CD4-positive, alpha-beta T cell treated with Interleukin-10 for 1 hour (primary cell): ENCODE measurements at regions not wholly inside any gene's neighbourhood (a gene's known extent, or its start where the extent isn't known, plus 50 kb on each side); places are given as distances from the start of the nearest gene placed in this dataset.

Source experiments
- DNase-seq: peaks from one replicate; pipeline ENCODE4 v3.0.0-alpha.2; 2020

DNA sequence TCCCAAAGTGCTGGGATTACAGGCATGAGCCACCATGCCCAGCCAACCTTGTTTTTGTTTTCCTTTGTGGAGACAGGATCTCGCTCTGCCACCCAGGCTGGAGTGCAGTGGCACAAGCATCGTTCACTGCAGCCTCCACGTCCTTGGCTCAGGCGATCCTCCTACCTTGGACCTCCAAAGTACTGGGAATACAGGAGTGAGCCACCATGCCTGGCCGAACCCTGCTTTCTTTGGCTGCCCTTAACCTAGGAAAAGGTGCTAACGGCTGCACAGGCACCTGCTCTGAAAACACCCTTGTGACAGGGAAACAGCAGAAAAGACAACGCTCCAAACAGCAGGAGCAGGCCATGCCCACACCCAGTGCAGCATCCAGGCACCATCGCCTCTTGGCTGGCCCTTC is 71.9 kb downstream of the OAT start:
- DNase-seq: no peak

DNA sequence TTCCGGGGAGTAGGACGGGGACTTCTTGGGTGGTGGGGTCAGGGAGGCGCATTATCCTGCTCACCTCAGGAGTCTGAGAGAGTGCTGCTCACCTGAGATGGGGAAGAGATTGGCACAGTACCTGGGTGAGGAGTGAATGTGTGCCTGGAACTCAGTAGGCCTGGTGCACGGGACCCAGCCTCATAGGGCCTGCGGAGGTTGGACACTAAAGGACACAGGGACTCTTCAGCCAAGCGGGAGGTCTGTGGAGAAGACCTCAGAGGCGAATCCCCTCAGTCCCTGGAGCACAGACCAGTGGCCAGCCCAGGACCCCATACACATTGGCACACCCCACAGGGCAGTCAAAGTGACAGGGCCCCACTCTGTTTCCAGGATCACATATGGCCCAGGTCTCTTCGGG is 73.2 kb downstream of the OAT start:
- no peak for DNase-seq

DNA sequence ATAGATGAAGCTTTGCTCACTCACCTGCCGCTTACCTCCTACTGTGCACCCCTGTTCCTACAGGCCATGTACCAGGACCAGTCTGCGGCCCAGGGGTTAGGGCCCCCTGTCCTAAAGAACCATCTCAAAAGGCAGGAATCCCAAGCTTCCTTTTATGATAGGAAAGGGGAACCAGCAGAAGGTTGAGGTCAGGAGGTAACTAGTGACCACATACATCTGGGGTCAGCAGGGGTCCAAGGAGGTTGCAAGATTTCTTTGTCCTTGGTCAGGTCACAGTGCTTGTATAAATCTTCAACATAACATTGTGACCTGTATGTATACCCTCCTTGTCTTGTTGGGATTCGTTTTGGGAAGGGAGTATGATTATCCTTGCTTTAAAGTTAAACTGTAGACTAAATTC is 73.8 kb downstream of the OAT start:
- no peak for DNase-seq

DNA sequence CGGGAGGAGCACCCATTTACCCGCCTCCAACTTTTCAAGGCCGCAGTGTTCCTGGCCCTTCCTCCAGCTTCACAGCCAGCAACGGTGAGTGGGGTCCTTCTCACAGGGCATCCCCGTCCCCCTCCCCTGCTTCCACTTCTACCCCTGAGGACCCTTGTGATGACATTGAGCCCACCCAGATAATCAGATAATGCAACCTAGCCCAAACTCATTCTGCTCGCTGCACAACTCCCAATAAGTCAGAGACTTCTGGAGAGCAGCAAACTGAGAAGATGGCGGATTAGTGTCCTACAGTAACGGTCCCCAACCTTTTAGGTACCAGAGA is 74.5 kb downstream of the OAT start:
- no peak for DNase-seq

DNA sequence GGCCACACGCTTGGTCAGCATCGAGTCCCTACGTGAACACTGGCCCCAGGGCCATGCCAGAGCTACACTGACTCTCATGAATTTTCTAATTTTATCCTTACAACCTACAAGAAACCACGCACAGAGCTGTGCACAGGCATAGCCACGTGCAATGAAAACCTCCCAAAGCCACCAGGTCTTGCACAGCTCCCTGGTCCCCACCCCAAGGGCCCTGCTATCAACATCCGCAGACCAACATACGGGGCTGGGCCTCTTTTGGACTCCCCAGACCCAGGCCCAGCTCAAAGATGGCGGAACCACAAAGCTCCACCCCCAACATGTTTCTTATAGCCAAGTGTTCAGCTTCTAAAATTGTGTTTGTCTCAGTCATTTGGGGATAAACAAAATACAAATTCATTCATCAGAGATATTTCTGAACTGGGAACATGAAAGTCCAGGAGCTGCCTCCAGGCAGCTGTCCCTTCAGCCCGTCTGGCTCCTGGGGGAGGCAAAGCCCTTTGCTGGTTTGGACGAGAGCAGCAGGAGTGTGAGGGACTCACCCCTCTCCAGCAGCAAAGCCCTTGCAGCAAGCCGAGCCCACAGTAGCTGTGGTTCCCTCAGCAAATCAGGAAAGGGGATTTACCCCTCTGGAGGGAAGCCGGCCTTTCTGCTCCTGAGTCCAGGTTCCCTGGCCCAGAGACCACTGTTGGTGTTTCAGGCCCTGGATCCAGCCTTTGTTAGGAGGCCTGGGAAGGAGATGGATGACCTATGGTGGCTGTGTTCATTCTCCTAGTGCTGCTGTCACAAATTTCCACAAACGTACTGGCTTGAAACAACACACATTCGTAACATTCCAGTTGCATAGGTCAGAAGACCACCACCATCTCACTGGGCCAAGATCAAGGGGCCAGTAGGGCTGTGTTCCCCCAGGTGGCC is 75.1 kb downstream of the OAT start:
- DNase-seq: no peak

DNA sequence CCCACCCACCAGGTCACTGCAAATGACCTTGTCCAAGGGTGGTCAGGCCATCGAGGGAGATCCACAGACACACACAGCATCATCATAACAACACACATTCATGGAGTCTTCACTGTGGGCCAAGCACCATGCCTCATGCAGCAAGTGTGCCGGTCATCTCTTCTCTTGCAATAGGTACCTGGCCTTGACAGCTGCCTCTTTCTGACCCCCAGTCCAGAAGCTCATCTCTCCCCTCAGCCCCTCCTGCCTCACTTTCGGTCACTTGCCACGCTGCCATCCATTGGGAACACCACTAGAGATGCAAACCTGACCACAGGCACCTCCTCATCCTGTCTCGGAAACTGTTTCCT is 75.9 kb downstream of the OAT start:
- DNase-seq: no peak

DNA sequence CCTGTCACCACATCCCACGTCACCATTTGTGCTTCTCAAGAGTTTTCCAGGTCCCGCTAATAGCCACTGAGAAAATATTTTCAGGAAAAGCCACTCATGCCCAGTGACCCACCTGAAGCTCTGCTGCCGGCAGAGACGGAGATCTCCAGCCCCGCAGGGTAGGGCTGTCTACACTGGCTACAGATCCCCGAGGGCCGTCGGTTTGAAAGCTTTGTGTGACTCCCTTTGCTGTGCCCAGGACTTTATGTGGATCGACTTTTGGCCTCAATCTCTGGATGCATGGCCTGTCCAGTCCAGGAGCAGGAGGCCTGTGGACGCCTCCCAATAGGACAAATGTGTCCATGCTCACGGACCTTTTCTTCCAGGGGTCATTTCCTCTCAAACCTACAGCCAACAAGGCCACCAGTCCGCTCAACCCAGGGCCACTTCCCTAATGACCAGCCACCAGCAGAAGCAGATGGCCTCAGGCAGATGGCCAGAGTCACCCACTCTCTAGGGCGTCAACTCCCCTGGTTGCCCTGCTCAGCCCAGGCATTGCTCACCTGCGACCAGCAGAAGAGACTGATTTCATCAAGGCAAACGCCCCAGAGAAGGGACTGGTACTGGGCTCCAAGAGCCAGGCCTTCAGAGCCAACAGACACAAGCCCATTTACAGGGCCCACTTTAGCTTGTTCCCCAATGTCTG is 76.4 kb downstream of the OAT start:
- no peak for DNase-seq

DNA sequence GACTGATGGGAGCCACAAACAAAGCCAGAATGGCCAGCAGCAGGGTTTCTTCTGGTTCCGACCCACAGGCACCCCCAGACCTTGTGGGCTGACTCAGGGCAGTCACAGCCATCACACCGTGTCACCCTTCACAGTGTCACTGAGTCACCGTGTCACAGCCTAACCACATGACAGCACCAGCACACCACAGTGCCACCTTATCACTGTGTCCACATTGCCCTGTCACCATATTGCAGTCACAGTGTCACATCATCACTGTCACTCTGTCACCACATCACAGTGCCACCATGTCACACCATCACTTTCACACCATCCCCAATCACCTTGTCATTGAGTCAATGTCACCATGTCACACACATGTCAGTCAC is 77.0 kb downstream of the OAT start:
- peak; percentile 4 for DNase-seq

DNA sequence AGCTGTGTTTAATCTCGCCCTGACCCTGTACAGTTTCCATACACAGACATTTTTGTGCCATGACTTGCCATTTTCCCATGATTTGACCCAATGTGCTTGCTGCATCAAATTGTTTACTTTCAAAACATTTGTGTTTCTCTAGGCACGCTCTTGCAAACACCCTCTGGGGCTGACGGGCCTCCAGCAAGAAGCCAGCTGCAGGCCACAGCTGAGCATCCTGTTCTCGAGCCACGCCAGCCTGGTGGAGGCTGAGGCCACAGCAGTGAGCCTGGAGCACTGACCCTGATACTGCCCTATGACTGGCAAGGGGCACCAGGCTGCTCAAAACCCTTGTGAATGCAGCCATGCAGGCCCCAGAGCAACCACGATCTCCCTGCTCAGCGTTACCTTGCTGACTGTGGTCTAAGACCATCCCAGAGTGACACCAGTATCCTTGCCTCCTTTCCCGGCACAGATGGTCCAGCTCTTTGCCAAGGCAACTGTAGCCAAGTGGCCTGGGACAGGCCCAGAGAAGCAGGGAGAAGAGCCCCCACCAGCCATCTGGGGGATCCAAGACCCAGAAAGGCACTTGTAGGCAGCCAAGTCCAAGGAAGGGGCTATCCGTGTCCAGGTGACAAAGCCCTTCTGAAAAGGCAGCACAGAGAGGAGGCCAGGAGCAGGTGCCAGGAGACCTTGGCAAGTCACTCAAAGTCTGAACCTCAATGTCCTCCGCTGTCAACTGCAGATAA is 78.5 kb downstream of the OAT start:
- DNase-seq: no peak

DNA sequence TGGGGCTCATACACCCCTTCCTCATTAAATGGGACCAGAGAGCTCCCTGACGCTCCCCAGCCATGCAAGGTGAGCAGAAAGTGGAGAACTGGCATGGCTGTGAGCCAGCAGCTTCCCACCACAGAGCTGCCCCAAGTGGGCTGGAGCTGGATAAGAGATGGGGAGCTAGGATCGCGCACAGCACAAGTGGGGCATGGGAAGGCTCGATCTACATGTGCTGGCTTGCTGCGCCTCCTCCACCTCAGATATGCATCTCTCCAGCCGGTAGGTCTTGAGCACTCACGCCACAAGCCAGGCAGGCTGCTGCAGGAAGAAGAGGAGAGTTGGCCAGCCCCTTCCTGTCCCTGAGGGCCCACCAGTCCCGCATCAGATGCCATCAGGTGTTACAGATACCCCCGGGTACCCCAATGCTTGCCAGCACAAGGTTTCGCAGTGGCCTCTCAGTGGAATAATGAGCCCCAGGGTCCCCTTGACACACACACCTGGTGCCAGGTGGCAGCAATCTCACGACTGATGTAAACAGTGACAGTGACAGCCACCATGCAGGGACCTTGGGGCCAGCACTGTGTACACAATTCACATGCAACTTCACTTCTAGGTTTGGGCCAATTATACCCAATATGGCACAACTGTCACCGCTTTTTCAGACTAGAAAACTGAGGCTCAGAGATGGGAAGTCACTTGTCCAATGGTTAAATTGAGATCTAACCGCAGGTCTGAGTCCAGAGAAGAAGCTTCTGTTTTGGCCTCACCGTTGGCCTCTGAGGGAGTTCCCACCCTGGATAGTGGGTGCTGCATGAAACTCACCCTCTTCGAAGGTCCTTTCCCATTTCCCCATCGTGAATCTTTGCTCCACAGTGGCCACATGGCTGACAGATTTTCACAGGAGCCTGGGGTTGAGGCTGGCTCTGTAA is 79.3 kb downstream of the OAT start:
- no peak for DNase-seq

DNA sequence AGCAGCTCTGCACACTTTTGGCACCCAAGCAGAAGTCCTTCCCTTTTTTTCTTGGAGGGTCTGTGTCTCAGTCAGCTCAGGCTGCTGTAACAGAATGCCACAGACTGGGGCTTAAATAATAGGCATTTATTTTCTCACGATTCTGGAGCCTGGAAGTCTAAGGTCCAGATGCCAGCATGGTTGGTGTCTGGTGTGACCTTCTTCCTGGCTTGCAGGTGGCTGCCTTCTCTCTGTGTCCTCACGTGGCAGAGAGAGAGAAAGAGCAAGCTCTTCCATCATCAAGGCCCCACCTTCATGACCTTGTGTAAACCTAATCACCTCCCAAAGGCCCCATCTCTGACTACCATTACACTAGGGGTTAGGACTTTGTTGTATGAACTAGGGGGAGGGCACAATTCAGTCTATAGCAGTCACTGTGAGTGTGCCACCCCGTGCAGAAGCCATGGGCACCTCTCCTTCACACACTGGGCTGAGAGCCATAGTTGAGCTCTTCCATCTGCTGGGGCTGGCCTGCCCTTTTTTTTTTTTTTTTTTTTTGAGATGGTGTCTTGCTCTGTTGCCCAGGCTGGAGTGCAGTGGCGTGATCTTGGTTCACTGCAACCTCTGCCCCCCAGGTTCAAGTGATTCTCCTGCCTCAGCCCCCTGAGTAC is 80.3 kb downstream of the OAT start:
- no peak for DNase-seq

DNA sequence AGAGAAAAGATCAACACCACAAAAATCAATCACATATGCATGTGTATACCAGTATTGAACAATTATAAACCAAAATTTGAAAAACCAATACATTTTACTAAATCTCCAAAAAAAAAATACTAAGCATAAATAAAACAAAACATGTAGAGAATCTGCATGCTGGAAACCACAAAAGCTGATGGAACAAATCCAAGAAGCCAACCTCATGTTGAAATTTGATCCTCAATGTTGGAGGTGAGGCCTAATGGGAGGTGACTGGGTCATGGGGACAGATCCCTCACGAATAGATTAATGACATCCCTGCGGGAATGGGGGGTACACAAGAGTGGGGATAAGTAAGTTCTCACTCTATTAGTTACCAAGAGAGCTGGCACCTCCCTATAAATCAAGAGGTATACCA is 82.5 kb downstream of the OAT start:
- no peak for DNase-seq

DNA sequence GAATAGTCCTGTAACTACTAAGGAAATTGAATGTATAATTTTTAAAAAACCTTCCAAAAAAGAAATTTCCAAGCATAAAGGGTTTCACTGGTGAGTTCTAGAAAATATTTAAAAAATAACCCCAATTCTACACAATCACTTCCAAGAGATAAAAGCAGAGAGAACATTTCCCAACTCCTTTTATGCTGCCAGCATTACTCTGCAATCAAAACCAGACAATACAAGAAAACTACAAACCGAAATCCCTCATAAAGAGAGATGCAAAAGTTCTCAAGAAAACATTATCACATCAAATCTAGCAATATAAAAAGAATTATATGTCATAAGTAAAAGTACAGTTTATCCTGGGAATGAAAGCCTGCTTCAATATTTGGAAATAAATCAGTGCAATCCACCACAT is 84.8 kb downstream of the OAT start:
- no peak for DNase-seq

DNA sequence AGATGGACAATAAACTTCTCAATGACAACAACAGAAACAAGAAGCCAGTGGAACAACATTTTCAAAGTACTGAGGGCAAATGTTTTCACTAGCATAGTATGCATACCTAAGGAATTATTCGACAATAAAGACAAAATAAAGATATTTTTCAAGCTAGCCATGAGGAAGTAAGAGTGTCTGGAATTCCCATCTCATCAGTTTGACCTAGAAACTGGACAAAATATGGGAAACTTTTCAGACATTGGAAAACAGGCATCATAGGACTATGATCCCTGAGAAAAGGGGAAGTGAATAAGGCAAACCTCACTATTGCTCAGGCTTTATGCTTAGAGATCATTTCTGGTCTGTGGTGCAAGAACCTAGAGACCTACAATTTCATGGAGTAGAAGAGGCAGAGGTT is 86.3 kb downstream of the OAT start:
- no peak for DNase-seq

DNA sequence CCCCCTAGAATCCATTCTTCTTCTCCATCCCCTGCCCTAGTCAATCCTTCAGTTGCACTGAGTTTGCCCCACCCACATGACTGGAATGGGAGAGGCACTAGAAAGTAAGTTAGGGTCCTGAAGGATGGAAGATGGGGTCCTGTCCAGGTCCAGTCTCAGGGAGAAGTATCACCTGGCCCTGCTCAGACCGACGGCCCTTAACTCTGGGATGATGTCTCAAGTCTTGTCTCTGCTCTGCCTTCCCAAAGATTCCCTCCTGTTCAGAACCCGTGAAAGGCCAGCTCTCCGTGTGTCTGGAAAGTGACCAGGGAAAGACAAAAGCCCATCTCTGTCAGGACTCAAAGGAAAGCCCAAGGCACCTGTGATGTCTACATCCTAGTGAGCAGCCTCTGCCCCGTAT is 88.8 kb downstream of the OAT start:
- no peak for DNase-seq

DNA sequence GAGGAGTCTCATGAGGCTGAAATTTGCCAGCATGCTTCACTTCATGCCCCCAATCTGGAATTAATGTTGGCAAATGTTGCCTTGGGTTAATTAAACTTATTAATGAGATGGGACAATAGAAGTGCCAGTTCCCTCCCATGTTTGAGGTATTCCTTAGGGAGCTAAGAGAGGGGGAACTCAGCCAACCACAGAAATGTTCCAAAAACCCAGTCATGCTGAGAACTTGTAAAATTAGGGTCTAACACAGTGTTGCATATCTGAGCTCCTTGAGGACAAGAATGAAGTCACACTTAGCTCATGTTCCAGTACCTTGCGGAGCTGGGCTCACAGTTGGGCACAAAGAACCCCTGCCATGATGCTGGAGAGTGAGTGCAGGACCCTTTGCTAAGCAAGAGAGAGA is 89.4 kb downstream of the OAT start:
- DNase-seq: no peak

DNA sequence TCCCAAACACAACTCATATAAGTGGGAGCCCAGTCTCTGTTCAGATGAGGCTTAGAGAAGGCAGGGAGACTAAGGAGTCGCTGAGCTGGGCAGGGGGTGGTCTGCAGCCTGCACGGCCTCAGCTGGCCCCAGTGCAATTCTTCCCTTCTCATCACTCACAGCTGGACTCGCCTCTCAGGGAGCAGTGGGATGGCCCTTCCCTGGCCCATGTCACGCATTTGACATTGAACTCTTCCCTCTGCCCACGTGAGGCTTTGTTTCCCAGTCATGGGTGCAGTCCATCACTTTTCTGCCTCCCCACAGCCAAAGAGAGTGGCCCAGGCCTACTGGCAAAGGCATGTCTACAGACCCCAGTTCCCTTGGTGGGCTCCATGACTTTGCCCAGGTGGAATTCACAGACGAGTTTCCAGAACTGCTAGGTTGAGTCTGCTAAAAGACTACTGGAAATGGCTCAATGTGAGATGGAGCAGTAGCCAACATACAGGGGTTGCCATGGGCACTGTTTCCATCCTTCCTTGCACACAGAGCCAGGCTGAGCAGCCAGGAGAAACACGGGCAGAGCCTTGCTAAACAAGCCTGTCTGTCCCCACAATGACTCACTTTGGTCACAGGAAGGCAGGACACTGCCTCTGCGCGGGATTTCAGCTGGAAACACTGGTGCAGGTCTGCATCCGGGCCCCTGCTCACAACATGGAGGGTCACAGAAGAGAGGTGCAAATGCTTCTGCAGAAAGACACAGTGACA is 90.1 kb downstream of the OAT start:
- DNase-seq: no peak

DNA sequence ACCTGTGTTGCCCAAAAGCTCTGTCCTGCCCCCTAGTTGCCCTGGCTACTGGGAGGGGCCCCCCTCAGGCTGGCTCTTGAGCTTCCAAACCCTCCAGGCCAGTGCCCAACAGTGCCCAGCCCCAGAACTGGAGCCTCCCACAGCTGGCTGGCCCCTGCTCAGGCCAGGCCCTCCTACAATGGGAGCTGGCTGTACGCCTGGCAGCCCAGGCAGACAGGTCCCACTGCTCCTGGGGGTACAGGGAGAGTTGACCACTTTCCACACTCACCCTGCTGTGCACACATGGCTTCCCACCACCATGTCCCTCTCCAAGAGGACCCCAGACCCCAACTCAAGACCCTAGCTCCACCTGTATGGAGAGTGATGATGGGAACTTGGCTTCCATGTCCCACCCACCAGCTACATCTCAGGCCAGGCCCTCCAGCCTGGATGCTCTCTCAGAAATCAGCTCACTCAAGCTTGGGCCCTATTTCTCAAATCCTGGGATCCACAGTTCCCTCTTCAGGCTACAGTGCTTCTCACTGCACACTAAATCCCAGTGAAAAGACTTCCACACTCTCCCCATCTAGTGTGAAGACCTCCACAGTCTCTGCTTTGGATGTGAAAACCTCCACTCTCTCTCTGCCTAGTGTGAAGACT is 92.6 kb downstream of the OAT start:
- DNase-seq: no peak

DNA sequence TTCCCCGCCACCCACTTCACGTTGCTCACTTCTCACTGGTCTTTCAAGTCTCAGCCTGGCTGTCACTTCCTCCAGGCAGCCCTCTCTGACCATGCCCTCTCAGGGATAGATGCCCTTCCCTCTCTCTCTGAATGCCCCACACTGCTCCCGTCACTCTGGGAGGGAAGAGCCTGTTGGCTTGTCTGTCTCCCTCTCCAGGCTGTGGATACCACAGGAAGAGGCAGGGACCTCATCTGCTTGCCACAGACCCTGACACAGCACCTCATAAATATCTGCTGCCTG is 93.1 kb downstream of the OAT start:
- DNase-seq: no peak

DNA sequence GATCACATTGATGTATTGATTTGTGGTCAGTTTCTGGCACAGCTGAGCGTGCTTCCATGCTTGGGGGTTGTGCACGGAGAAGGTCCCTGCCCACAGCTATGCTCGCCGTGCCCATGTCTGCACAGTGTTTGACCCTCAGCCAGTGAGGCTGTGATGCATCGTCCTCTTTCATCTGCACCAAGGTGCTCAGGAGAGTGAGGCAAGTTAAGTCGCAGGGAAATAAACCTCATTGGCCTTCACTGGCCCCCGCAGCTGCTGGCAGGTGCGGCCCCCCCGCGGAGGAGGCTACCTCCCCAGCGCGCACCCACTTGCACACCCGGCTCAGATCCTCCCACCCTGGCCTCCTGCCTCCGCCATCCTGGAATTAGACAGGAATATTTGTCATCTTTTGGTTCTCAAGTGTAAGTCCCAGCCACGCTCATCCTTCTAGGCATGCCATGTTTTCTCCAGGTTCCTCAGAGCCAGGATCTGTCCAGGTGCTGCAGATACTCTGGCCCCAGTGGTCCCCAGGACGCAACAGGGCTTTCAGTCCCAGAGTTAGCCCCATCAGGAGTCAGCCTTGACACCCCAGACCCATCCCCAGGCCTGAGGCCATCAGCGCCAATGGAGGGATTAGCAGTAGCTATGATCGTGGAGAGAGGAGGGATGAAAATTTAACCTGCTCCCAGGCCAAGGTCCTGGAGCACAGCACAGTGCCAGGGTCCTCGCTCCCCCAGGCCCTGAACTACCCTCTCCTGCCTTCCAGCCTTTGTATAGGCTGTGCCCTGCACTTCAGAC is 93.7 kb downstream of the OAT start:
- no peak for DNase-seq

DNA sequence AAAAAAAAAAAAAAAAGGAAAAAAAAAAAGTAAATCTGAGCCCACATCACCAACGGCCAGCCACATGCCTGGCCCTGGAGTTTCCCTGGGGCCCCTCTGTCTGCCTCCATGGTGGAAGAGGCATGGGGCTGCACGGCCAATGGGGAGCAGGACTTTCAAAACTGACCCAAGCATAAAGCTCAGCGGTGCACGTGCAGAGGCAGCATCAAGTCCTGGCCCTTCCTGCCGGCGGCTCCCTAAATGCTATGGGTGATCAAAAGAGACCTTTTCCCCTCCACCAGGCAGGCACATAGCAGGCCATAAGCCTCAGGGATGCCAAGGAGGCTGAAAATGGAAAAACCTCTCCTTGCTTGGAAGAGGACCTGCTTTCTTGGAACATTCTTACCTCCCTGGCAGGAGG is 94.3 kb downstream of the OAT start:
- DNase-seq: no peak
